GM10248 (cell line): ENCODE measurements at regions not wholly inside any gene's neighbourhood (a gene's known extent, or its start where the extent isn't known, plus 50 kb on each side); places are given as distances from the start of the nearest gene placed in this dataset.

Source experiments
- CTCF ChIA-PET: fragments of 300-600 bp; sonication (Branson Sonifier 250); formaldehyde crosslinking; extraction: SDS; loops from one replicate; lab custom pipeline; 2021; ENCODE audit warnings: antibody characterized with exemption; lab: Yijun Ruan, JAX
- POLR2A ChIA-PET: fragments of 350-650 bp; sonication (Branson Sonifier 250); formaldehyde crosslinking; extraction: SDS; loops from one replicate; lab custom pipeline; 2020; ENCODE audit warnings: antibody characterized with exemption; lab: Yijun Ruan, JAX
- DNase-seq: peaks from one replicate; pipeline ENCODE4 v3.0.0; 2012; ENCODE audit errors: extremely low spot score
- TF ChIP-seq, protein P1 (sequence below): IDR thresholded peaks from 2 replicates; pipeline ENCODE4 v1.5.1; 2012; ENCODE audit warnings: mild to moderate bottlenecking, low read depth; ENCODE audit errors: extremely low read depth, missing control alignments, control extremely low read depth

- no peak for DNase-seq
These were observed 119.2 kb upstream of the ARG1 start for GRCh38 chr6:131453803-131454202.

GRCh38 chr6:131456565-131456964, 116.5 kb upstream of the ARG1 start:
- DNase-seq: no peak
- CTCF ChIA-PET: interaction anchor here (1.2 kb wide), 1 partner anchor 24 kb away, joined by 4 read pairs; no protein-coding TSS in a partner anchor
- POLR2A ChIA-PET: no interaction called here
- TF ChIP-seq, protein P1, sequence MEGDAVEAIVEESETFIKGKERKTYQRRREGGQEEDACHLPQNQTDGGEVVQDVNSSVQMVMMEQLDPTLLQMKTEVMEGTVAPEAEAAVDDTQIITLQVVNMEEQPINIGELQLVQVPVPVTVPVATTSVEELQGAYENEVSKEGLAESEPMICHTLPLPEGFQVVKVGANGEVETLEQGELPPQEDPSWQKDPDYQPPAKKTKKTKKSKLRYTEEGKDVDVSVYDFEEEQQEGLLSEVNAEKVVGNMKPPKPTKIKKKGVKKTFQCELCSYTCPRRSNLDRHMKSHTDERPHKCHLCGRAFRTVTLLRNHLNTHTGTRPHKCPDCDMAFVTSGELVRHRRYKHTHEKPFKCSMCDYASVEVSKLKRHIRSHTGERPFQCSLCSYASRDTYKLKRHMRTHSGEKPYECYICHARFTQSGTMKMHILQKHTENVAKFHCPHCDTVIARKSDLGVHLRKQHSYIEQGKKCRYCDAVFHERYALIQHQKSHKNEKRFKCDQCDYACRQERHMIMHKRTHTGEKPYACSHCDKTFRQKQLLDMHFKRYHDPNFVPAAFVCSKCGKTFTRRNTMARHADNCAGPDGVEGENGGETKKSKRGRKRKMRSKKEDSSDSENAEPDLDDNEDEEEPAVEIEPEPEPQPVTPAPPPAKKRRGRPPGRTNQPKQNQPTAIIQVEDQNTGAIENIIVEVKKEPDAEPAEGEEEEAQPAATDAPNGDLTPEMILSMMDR: no peak

More at GRCh38 chr6:131453803-131454202, 119.2 kb upstream of the ARG1 start:
- ChIA-PET CTCF (no interaction called here), POLR2A (no interaction called here)
- TF ChIP-seq, protein P1: no peak

DNA sequence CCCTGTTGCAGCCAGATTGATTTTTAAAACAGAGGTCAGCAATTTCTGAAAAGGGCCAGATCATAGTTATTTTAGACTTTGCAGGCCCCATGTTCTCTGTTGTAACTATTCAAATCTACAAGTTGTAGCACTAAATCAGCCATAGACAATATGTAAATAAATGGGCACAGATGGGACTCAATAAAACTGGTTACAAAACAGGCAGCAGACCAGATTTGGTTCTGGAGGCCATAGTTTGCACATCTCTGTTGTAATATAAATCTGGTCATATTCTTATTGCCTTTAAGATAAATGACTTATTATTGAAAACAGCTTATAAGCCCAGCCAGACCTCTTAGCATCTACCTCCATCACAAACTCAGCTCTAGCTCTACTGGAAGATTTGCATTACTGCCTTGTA, 114.0 kb upstream of the ARG1 start:
- TF ChIP-seq, protein P1: no peak
- ChIA-PET POLR2A (no interaction called here), CTCF (interaction anchor here (1.5 to 2.2 kb wide), 2 partner anchors 12 to 61 kb away, joined by 5 read pairs; no protein-coding TSS in a partner anchor)
- DNase-seq: no peak

DNA sequence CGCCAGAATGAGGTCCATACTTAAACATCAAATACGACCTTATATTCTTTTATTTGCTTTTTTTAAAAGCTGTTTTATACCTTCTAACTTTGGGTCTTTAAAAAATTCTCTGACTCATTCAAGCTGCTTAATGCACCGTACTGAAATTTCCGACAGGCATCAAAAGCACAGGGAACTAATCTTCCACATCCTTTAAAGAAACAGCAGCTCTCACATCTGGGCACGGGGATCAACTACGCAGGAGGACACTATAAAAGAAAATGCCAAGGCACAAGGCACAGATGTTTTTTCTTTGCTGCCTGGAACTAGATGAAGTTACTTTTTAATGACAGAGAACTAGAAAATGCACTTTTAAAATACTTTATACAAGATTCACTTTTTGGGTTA, 112.4 kb upstream of the ARG1 start:
- ChIA-PET CTCF (interaction anchor here (0.8 to 1.2 kb wide), 2 partner anchors 33 to 73 kb away, joined by 3 read pairs; no protein-coding TSS in a partner anchor), POLR2A (no interaction called here)
- TF ChIP-seq, protein P1: no peak
- no peak for DNase-seq

DNA sequence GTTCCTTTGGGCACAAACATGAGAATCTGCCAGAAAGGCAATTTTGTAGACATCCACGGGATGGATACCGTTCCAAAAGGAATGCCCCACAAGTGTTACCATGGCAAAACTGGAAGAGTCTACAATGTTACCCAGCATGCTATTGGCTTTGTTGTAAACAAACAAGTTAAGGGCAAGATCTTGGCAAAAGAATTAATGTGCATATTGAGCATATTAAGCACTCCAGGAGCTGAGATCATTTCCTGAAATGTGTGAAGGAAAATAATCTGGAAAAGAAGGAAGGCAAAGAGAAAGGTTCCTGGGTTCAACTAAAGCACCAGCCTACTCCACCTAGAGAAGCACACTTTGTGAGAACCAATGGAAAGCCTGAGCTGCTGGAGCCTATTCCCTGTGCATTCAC, 103.9 kb upstream of the ARG1 start:
- TF ChIP-seq, protein P1: no peak
- no peak for DNase-seq
- ChIA-PET POLR2A (no interaction called here), CTCF (no interaction called here)

DNA sequence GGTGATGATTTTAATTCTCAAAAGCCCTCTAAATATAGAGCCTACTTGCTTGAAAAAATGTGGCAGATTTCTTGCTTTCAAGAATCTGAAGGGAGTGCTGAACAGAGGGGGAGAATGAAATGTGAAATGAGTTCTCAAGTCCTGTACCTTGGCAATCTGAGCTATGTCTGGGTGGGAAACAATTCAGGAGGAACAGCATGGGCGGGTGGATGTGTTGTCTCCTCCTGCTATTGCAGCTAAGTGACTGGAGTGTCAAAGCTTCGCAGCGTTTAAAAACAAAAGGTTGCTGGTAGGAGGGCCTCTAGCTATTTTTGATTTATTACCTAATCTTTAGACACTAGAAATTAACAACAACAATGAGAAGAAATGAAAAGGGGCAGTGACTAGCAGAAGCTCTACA, 102.5 kb upstream of the ARG1 start:
- CTCF ChIA-PET: interaction anchor here (1.9 kb wide), 1 partner anchor 11 kb away, joined by 5 read pairs; no protein-coding TSS in a partner anchor
- DNase-seq: no peak
- POLR2A ChIA-PET: no interaction called here
- TF ChIP-seq, protein P1: no peak
